OCI-LY7 (cell line): ENCODE measurements at regions not wholly inside any gene's neighbourhood (a gene's known extent, or its start where the extent isn't known, plus 50 kb on each side); places are given as distances from the start of the nearest gene placed in this dataset.

ENCODE experiments used
- BruUV-seq: library from RNA; stranded (reverse); fragments of 400-500 nt; replicated peaks from 2 replicates; lab custom pipeline; 2021; lab: Mats Ljungman, UMichigan
- CTCF ChIA-PET: fragments of 300-600 bp; sonication (Branson Sonifier 250); formaldehyde crosslinking; loops from one replicate; lab custom pipeline; 2022; ENCODE audit warnings: antibody characterized with exemption; ENCODE audit not compliant: unreplicated experiment; lab: Charles Lee
- POLR2A ChIA-PET: fragments of 300-600 bp; sonication (Branson Sonifier 250); formaldehyde crosslinking; loops from one replicate; lab custom pipeline; 2022; ENCODE audit warnings: antibody characterized with exemption; lab: Charles Lee
- DNase-seq: peaks from one replicate; pipeline ENCODE4 v3.0.0-alpha.2; 2015; ENCODE audit warnings: low spot score
- H2AFZ ChIP-seq: fragments of 200-600 bp; sonication (generic), shearing (Covaris generic); 2 replicates; pipeline ENCODE4 v1.6.1; 2014; ENCODE audit warnings: mild to moderate bottlenecking, antibody characterized with exemption, low read length, moderate library complexity
- H3K27ac ChIP-seq: fragments of 200-600 bp; sonication (generic); 2 replicates; pipeline ENCODE4 v1.5.1; 2014; ENCODE audit warnings: mixed run types, low read depth, mild to moderate bottlenecking, moderate library complexity, low read length, inconsistent platforms; ENCODE audit not compliant: poor library complexity, severe bottlenecking
- H3K36me3 ChIP-seq: fragments of 200-600 bp; sonication (generic); 2 replicates; pipeline ENCODE4 v1.6.1; 2014; ENCODE audit warnings: mild to moderate bottlenecking, antibody characterized with exemption, low read length, moderate library complexity, mixed read lengths; ENCODE audit not compliant: insufficient read depth
- H3K4me1 ChIP-seq: fragments of 200-600 bp; sonication (generic); 2 replicates; pipeline ENCODE4 v1.5.1; 2014; ENCODE audit warnings: mild to moderate bottlenecking, low read length; ENCODE audit not compliant: insufficient read depth, poor library complexity, severe bottlenecking
- H3K4me2 ChIP-seq: fragments of 200-600 bp; sonication (generic); 2 replicates; pipeline ENCODE4 v1.6.1; 2014; ENCODE audit warnings: mild to moderate bottlenecking, low read length
- H3K4me3 ChIP-seq: fragments of 200-600 bp; sonication (generic); 2 replicates; pipeline ENCODE4 v1.5.1; 2014; ENCODE audit warnings: mild to moderate bottlenecking, low read depth, low read length; ENCODE audit not compliant: poor library complexity, severe bottlenecking
- H3K79me2 ChIP-seq: fragments of 200-600 bp; sonication (generic); 2 replicates; pipeline ENCODE4 v1.6.1; 2016; ENCODE audit warnings: low read depth, mild to moderate bottlenecking, low read length, moderate library complexity, mixed read lengths; ENCODE audit not compliant: insufficient read depth
- H3K9me2 ChIP-seq: fragments of 200-600 bp; sonication (generic); 2 replicates; pipeline ENCODE4 v1.6.1; 2016; ENCODE audit warnings: mild to moderate bottlenecking, low read length, mixed read lengths; ENCODE audit not compliant: insufficient read depth
- H3K9me3 ChIP-seq: fragments of 200-600 bp; sonication (generic); 2 replicates; pipeline ENCODE4 v1.6.1; 2014; ENCODE audit warnings: mild to moderate bottlenecking, mixed run types, low read length, mixed read lengths
- H4K20me1 ChIP-seq: fragments of 200-600 bp; sonication (generic); 2 replicates; pipeline ENCODE4 v1.6.1; 2014; ENCODE audit warnings: mild to moderate bottlenecking, antibody characterized with exemption, low read length, moderate library complexity, mixed read lengths; ENCODE audit not compliant: insufficient read depth
- CTCF ChIP-seq: fragments of 200-600 bp; sonication (generic); conservative IDR thresholded peaks from 2 replicates; pipeline ENCODE4 v1.5.1; 2014; ENCODE audit warnings: mild to moderate bottlenecking, antibody characterized with exemption, low read length, moderate library complexity, mixed read lengths
- EZH2phosphoT487 ChIP-seq: fragments of 200-600 bp; sonication (generic); IDR thresholded peaks from 2 replicates; pipeline ENCODE4 v1.6.1; 2018; ENCODE audit warnings: low read depth, borderline replicate concordance, mild to moderate bottlenecking, mixed run types, antibody characterized with exemption, low read length, moderate library complexity, mixed read lengths
- intact Hi-C: fragments of 100-400 bp; cut with micrococcal nuclease; formaldehyde crosslinking; loops from one replicate; pipeline ENCODE4 v1.10.0; 2022; ENCODE audit not compliant: unreplicated experiment

GRCh38 chr2:4585057-4585635 lies 881.8 kb downstream of the DCDC2C start:
- no TSS peak for BruUV-seq
- H3K36me3 ChIP-seq, result no peaks in the 10 kb centered on the region
- ChIA-PET POLR2A (no interaction called here), CTCF (no interaction called here)
- H3K4me3 ChIP-seq, result no peak overlapping the region
- no peak for DNase-seq
- H3K4me2 ChIP-seq, result no peak overlapping the region
- no peaks in the 10 kb centered on the region for H4K20me1 ChIP-seq
- intact Hi-C loops, result no loop called here
- H3K9me2 ChIP-seq, result no peaks in the 10 kb centered on the region
- H3K4me1 ChIP-seq, result no peaks in the 10 kb centered on the region
- TF ChIP-seq EZH2phosphoT487 (no peak), CTCF (no peak)
- H3K27ac ChIP-seq, result no peak overlapping the region
- H2AFZ ChIP-seq, result no peak overlapping the region
- no peaks in the 10 kb centered on the region for H3K79me2 ChIP-seq
- no peaks in the 10 kb centered on the region for H3K9me3 ChIP-seq

- no peaks in the 10 kb centered on the region for H3K36me3 ChIP-seq
- no peak overlapping the region for H3K4me2 ChIP-seq
- ChIA-PET CTCF (no interaction called here), POLR2A (no interaction called here)
- BruUV-seq, result no TSS peak
- no peaks in the 10 kb centered on the region for H3K4me1 ChIP-seq
- no peak for TF ChIP-seq CTCF
- TF ChIP-seq EZH2phosphoT487, result no peak
- H2AFZ ChIP-seq, result no peak overlapping the region
- no peaks in the 10 kb centered on the region for H3K79me2 ChIP-seq
- no peak for DNase-seq
- no peaks in the 10 kb centered on the region for H3K9me3 ChIP-seq
- intact Hi-C loops, result no loop called here
- no peak overlapping the region for H3K27ac ChIP-seq
- H3K4me3 ChIP-seq, result no peak overlapping the region
- no peaks in the 10 kb centered on the region for H3K9me2 ChIP-seq
- H4K20me1 ChIP-seq, result no peaks in the 10 kb centered on the region
Measured at GRCh38 chr2:4588606-4589005, 885.2 kb downstream of the DCDC2C start.

- TF ChIP-seq EZH2phosphoT487 (no peak), CTCF (no peak)
- Histone ChIP-seq H3K9me2 (no peaks in the 10 kb centered on the region), H3K4me3 (no peak overlapping the region), H3K4me2 (no peak overlapping the region), H2AFZ (no peak overlapping the region), H3K4me1 (no peaks in the 10 kb centered on the region), H3K9me3 (no peaks in the 10 kb centered on the region), H3K27ac (no peak overlapping the region), H4K20me1 (no peaks in the 10 kb centered on the region), H3K79me2 (no peaks in the 10 kb centered on the region), H3K36me3 (no peaks in the 10 kb centered on the region)
- ChIA-PET POLR2A (no interaction called here), CTCF (no interaction called here)
- no TSS peak for BruUV-seq
- no peak for DNase-seq
- intact Hi-C loops, result no loop called here
Measured at GRCh38 chr2:4591261-4591660, 887.9 kb downstream of the DCDC2C start.
